Suprapubic skin (tissue), 3 donors: ENCODE measurements at regions not wholly inside any gene's neighbourhood (a gene's known extent, or its start where the extent isn't known, plus 50 kb on each side); places are given as distances from the start of the nearest gene placed in this dataset.

Experiments used
- POLR2AphosphoS5 ChIP-seq, 3 donors: sonication (generic); formaldehyde crosslinking; IDR thresholded peaks; one replicate each; pipeline ENCODE4 v1.6.1; 2017; ENCODE audit warnings: antibody characterized with exemption in 3 of 3
- TF ChIP-seq, protein P1 (sequence below), 2 donors: fragments of 200-600 bp in 1 of 2; fragments of 450-650 bp in 1 of 2; sonication (generic) in 1 of 2; IDR thresholded peaks; one replicate each; pipeline ENCODE4 v1.5.1; 2016 to 2019; ENCODE audit warnings: antibody characterized with exemption in 2 of 2, mild to moderate bottlenecking in 1 of 2, moderate library complexity in 1 of 2

DNA sequence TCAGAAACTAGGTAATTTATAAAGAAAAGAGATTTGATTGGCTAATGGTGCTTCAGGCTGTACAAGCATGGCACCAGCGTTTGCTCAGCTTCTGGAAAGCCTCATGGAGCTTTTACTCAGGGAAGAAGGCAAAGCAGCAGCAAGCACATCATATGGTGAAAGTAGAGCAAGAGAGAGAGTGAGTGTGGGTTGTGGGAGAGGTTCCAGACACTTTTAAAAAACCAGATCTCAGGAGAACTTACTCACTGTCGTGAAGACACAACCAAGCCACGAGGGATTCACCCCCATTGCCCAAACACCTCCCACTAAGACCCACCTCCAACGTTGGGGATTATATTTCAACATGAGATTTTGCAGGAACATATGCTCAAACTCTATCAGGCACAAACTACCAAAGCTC lies 554.6 kb upstream of the TNP1 start:
- TF ChIP-seq, protein P1, sequence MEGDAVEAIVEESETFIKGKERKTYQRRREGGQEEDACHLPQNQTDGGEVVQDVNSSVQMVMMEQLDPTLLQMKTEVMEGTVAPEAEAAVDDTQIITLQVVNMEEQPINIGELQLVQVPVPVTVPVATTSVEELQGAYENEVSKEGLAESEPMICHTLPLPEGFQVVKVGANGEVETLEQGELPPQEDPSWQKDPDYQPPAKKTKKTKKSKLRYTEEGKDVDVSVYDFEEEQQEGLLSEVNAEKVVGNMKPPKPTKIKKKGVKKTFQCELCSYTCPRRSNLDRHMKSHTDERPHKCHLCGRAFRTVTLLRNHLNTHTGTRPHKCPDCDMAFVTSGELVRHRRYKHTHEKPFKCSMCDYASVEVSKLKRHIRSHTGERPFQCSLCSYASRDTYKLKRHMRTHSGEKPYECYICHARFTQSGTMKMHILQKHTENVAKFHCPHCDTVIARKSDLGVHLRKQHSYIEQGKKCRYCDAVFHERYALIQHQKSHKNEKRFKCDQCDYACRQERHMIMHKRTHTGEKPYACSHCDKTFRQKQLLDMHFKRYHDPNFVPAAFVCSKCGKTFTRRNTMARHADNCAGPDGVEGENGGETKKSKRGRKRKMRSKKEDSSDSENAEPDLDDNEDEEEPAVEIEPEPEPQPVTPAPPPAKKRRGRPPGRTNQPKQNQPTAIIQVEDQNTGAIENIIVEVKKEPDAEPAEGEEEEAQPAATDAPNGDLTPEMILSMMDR (IDR thresholded peaks at IDR 0.05): no peak
- no peak for TF ChIP-seq POLR2AphosphoS5 (IDR thresholded peaks at IDR 0.05)
